ENCODE measurements at regions not wholly inside any gene's neighbourhood (a gene's known extent, or its start where the extent isn't known, plus 50 kb on each side); places are given as distances from the start of the nearest gene placed in this dataset.

DNA sequence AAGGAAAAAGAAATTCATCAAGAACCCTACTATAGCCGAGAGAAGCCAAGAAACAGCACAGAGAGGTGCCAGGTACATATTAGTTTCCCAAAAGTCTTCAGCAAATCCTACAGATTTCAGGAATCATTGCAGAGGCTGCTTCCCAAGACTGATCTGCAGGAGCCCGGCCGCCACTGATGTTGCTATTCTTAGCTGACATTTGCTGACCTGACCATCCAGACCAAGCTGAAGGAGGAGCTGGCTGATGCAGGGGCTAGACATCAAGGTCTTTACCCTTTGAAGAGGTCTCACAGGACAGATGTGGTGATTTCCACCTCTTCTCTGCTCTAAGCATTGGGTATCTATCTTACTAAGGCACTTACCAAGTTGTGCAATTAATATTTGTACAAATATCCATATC, 444.8 kb upstream of the SOX5 start:
- H3K27ac ChIP-seq (ENCODE audit: low read depth, low read length): no peak overlapping the region
- H2AFZ ChIP-seq (ENCODE audit: low read depth, low read length, severe bottlenecking): no peak overlapping the region
- TF ChIP-seq EZH2phosphoT487 (conservative IDR thresholded peaks at IDR 0.05; ENCODE audit: low read length) (no peak), CTCF (IDR thresholded peaks at IDR 0.05; ENCODE audit: insufficient read depth, low read length, poor library complexity, severe bottlenecking) (no peak)
- no peaks in the 10 kb centered on the region for H3K36me3 ChIP-seq (ENCODE audit: low read length)
- no peak overlapping the region for H3K4me2 ChIP-seq (ENCODE audit: low read depth, low read length, poor library complexity, severe bottlenecking)
- no peak overlapping the region for H3K9ac ChIP-seq (ENCODE audit: low read length)
- H3K9me2 ChIP-seq (replicated peaks; ENCODE audit: insufficient read depth, low read length): no peaks in the 10 kb centered on the region
- no peaks in the 10 kb centered on the region for H3K79me2 ChIP-seq (ENCODE audit: insufficient read depth, low read length)
- H3F3A ChIP-seq (ENCODE audit: insufficient read depth): no peaks in the 10 kb centered on the region
- H4K20me1 ChIP-seq (ENCODE audit: low read depth, low read length): no peaks in the 10 kb centered on the region
- no peaks in the 10 kb centered on the region for H3K27me3 ChIP-seq (ENCODE audit: low read length)
- 0 out of 2 replicates have a peak, but pooled peaks cover 5% of the 10 kb centered on the region for H3K9me3 ChIP-seq (ENCODE audit: insufficient read depth, low read length)
- no peak overlapping the region for H3K4me3 ChIP-seq (ENCODE audit: insufficient read depth, low read length, poor library complexity, severe bottlenecking)

DNA sequence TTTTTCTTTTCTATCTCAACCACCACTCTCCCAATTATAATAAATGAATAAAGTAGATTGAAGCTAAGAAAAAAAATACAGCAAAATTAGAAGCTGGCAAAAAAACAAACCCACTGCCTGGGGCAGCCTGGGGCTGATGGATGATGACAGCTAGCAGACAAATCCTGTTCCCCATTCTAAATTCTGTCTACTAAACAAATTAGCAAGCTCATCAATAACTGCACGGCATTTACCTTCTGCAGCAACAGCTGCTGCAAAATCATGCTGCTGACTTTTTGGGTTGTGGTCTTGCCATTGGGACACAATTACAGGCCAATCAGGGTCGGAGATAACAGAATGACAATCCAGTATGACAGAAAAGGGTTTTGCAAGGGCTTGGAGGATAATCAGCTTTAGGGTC, 443.6 kb upstream of the SOX5 start:
- Histone ChIP-seq H3K79me2 (ENCODE audit: insufficient read depth, low read length) (no peaks in the 10 kb centered on the region), H3K27me3 (ENCODE audit: low read length) (no peaks in the 10 kb centered on the region), H3K9me2 (replicated peaks; ENCODE audit: insufficient read depth, low read length) (no peaks in the 10 kb centered on the region), H3K4me2 (ENCODE audit: low read depth, low read length, poor library complexity, severe bottlenecking) (no peak overlapping the region), H3K9me3 (ENCODE audit: insufficient read depth, low read length) (0 out of 2 replicates have a peak, but pooled peaks cover 5% of the 10 kb centered on the region), H2AFZ (ENCODE audit: low read depth, low read length, severe bottlenecking) (no peak overlapping the region), H3F3A (ENCODE audit: insufficient read depth) (no peaks in the 10 kb centered on the region), H3K9ac (ENCODE audit: low read length) (no peak overlapping the region), H4K20me1 (ENCODE audit: low read depth, low read length) (no peaks in the 10 kb centered on the region), H3K27ac (ENCODE audit: low read depth, low read length) (no peak overlapping the region), H3K36me3 (ENCODE audit: low read length) (no peaks in the 10 kb centered on the region), H3K4me3 (ENCODE audit: insufficient read depth, low read length, poor library complexity, severe bottlenecking) (no peak overlapping the region)
- TF ChIP-seq EZH2phosphoT487 (conservative IDR thresholded peaks at IDR 0.05; ENCODE audit: low read length) (no peak), CTCF (IDR thresholded peaks at IDR 0.05; ENCODE audit: insufficient read depth, low read length, poor library complexity, severe bottlenecking) (no peak)

- Histone ChIP-seq H3K79me2 (ENCODE audit: insufficient read depth, low read length) (no peaks in the 10 kb centered on the region), H3K4me3 (ENCODE audit: insufficient read depth, low read length, poor library complexity, severe bottlenecking) (no peak overlapping the region), H3K36me3 (ENCODE audit: low read length) (no peaks in the 10 kb centered on the region), H3F3A (ENCODE audit: insufficient read depth) (no peaks in the 10 kb centered on the region), H2AFZ (ENCODE audit: low read depth, low read length, severe bottlenecking) (no peak overlapping the region), H3K4me2 (ENCODE audit: low read depth, low read length, poor library complexity, severe bottlenecking) (no peak overlapping the region), H3K9me2 (replicated peaks; ENCODE audit: insufficient read depth, low read length) (no peaks in the 10 kb centered on the region), H4K20me1 (ENCODE audit: low read depth, low read length) (no peaks in the 10 kb centered on the region), H3K9me3 (ENCODE audit: insufficient read depth, low read length) (0 out of 2 replicates have a peak, but pooled peaks cover 5% of the 10 kb centered on the region), H3K27me3 (ENCODE audit: low read length) (no peaks in the 10 kb centered on the region), H3K9ac (ENCODE audit: low read length) (no peak overlapping the region), H3K27ac (ENCODE audit: low read depth, low read length) (no peak overlapping the region)
- TF ChIP-seq CTCF (IDR thresholded peaks at IDR 0.05; ENCODE audit: insufficient read depth, low read length, poor library complexity, severe bottlenecking) (no peak), EZH2phosphoT487 (conservative IDR thresholded peaks at IDR 0.05; ENCODE audit: low read length) (no peak)
Observed at GRCh38 chr12:24389394-24389793, 439.9 kb upstream of the SOX5 start.
